NCI-H510A treated with DMSO at 0.1 percent for 48 hours (cell line): ENCODE measurements at regions not wholly inside any gene's neighbourhood (a gene's known extent, or its start where the extent isn't known, plus 50 kb on each side); places are given as distances from the start of the nearest gene placed in this dataset.

Source experiments
- DNase-seq: peaks from one replicate; lab custom pipeline; 2025; lab: John Stamatoyannopoulos, UW

- no peak for DNase-seq
Measured at GRCh38 chr2:196530910-196531309, 108.6 kb upstream of the CCDC150 start.

- peak; percentile 26 for DNase-seq
Measured at GRCh38 chr2:196533772-196534397, 105.6 kb upstream of the CCDC150 start.

GRCh38 chr2:196534495-196534894 is 105.0 kb upstream of the CCDC150 start:
- DNase-seq, result peak; percentile 62

GRCh38 chr2:196535061-196535460 is 104.5 kb upstream of the CCDC150 start:
- DNase-seq, result no peak

GRCh38 chr2:196535742-196536141 is 103.8 kb upstream of the CCDC150 start:
- DNase-seq, result no peak

GRCh38 chr2:196537311-196537710 is 102.2 kb upstream of the CCDC150 start:
- no peak for DNase-seq

- no peak for DNase-seq
Measured at GRCh38 chr2:196538189-196538588, 101.3 kb upstream of the CCDC150 start.

- DNase-seq, result no peak
Measured at GRCh38 chr2:196538646-196539045, 100.9 kb upstream of the CCDC150 start.

GRCh38 chr2:196544906-196545433 is 94.5 kb upstream of the CCDC150 start:
- no peak for DNase-seq

GRCh38 chr2:196546151-196546919 is 93.2 kb upstream of the CCDC150 start:
- DNase-seq, result no peak

GRCh38 chr2:196549052-196549451 is 90.5 kb upstream of the CCDC150 start:
- DNase-seq, result no peak

- DNase-seq, result no peak
Measured at GRCh38 chr2:196551014-196551413, 88.5 kb upstream of the CCDC150 start.

- no peak for DNase-seq
Measured at GRCh38 chr2:196555161-196555560, 84.4 kb upstream of the CCDC150 start.

GRCh38 chr2:196555726-196556125 is 83.8 kb upstream of the CCDC150 start:
- DNase-seq, result no peak

GRCh38 chr2:196558497-196558896 is 81.0 kb upstream of the CCDC150 start:
- DNase-seq, result no peak

- no peak for DNase-seq
Measured at GRCh38 chr2:196563876-196564275, 75.6 kb upstream of the CCDC150 start.

- no peak for DNase-seq
Measured at GRCh38 chr2:196565106-196565765, 74.3 kb upstream of the CCDC150 start.

GRCh38 chr2:196565982-196566381 is 73.5 kb upstream of the CCDC150 start:
- DNase-seq, result no peak

GRCh38 chr2:196566961-196567666 is 72.4 kb upstream of the CCDC150 start:
- DNase-seq, result peak; percentile 18

- DNase-seq, result no peak
Measured at GRCh38 chr2:196568506-196568905, 71.0 kb upstream of the CCDC150 start.

- DNase-seq, result no peak
Measured at GRCh38 chr2:196584903-196585302, 54.6 kb upstream of the CCDC150 start.

- peak; percentile 75 for DNase-seq
Measured at GRCh38 chr2:196586511-196586991, 53.0 kb upstream of the CCDC150 start.
